HG02763 (cell line): ENCODE measurements at regions not wholly inside any gene's neighbourhood (a gene's known extent, or its start where the extent isn't known, plus 50 kb on each side); places are given as distances from the start of the nearest gene placed in this dataset.
A peak's percentile ranks its signal among the peaks of the same experiment; 100 is the strongest.
"Not testable (repeated sequence)": the region's sequence is repeated elsewhere in the genome, so short reads cannot be mapped to it uniquely, and the experiment has no call there.

Experiments
- ATAC-seq: cut with Tn5 transposase; IDR thresholded peaks from one replicate; pipeline ENCODE4 v1.9.1; 2021; ENCODE audit warnings: mild to moderate bottlenecking, moderate library complexity; ENCODE audit not compliant: unreplicated experiment

GRCh38 chr10:47711428-47711827 lies 52.0 kb downstream of the SYT15B start:
- ATAC-seq, result not testable (repeated sequence)

- ATAC-seq, result not testable (repeated sequence)
Observed at GRCh38 chr10:47710443-47710842, 52.9 kb downstream of the SYT15B start.

GRCh38 chr10:47705698-47706414 lies 57.5 kb downstream of the SYT15B start:
- peak; percentile 80 for ATAC-seq

- not testable (repeated sequence) for ATAC-seq
Observed at GRCh38 chr10:47701285-47701684, 62.1 kb downstream of the SYT15B start.

- ATAC-seq, result not testable (repeated sequence)
Observed at GRCh38 chr10:47699854-47700253, 63.5 kb downstream of the SYT15B start.

- not testable (repeated sequence) for ATAC-seq
Observed at GRCh38 chr10:47696170-47696569, 67.2 kb downstream of the SYT15B start.

- ATAC-seq, result not testable (repeated sequence)
Observed at GRCh38 chr10:47695149-47695548, 68.2 kb downstream of the SYT15B start.

GRCh38 chr10:47690304-47690703 lies 73.1 kb downstream of the SYT15B start:
- ATAC-seq, result not testable (repeated sequence)

GRCh38 chr10:47683826-47684475 lies 79.4 kb downstream of the SYT15B start:
- not testable (repeated sequence) for ATAC-seq

- not testable (repeated sequence) for ATAC-seq
Observed at GRCh38 chr10:47681638-47681990, 81.8 kb downstream of the SYT15B start.

GRCh38 chr10:47680848-47681637 lies 82.3 kb downstream of the SYT15B start:
- ATAC-seq, result not testable (repeated sequence)

GRCh38 chr10:47676102-47676501 lies 87.3 kb downstream of the SYT15B start:
- ATAC-seq, result not testable (repeated sequence)

- ATAC-seq, result not testable (repeated sequence)
Observed at GRCh38 chr10:47675577-47675976, 87.8 kb downstream of the SYT15B start.

GRCh38 chr10:47673128-47673527 lies 90.3 kb downstream of the SYT15B start:
- ATAC-seq, result not testable (repeated sequence)

GRCh38 chr10:47670857-47671256 lies 92.5 kb downstream of the SYT15B start:
- not testable (repeated sequence) for ATAC-seq

GRCh38 chr10:47661955-47662577 lies 101.3 kb downstream of the SYT15B start:
- ATAC-seq, result not testable (repeated sequence)

GRCh38 chr10:47656732-47657131 lies 106.7 kb downstream of the SYT15B start:
- not testable (repeated sequence) for ATAC-seq

- ATAC-seq, result not testable (repeated sequence)
Observed at GRCh38 chr10:47654161-47654560, 109.2 kb downstream of the SYT15B start.

GRCh38 chr10:47648594-47648993 lies 114.8 kb downstream of the SYT15B start:
- ATAC-seq, result not testable (repeated sequence)

- not testable (repeated sequence) for ATAC-seq
Observed at GRCh38 chr10:47647523-47648101, 115.8 kb downstream of the SYT15B start.
